HG03558 (cell line): ENCODE measurements at regions not wholly inside any gene's neighbourhood (a gene's known extent, or its start where the extent isn't known, plus 50 kb on each side); places are given as distances from the start of the nearest gene placed in this dataset.
"Not testable (repeated sequence)": the region's sequence is repeated elsewhere in the genome, so short reads cannot be mapped to it uniquely, and the experiment has no call there.

Source experiments
- ATAC-seq: cut with Tn5 transposase; IDR thresholded peaks from one replicate; pipeline ENCODE4 v1.9.1; 2021; ENCODE audit warnings: moderate number of reproducible peaks; ENCODE audit not compliant: unreplicated experiment; ENCODE audit errors: extremely low read depth

DNA sequence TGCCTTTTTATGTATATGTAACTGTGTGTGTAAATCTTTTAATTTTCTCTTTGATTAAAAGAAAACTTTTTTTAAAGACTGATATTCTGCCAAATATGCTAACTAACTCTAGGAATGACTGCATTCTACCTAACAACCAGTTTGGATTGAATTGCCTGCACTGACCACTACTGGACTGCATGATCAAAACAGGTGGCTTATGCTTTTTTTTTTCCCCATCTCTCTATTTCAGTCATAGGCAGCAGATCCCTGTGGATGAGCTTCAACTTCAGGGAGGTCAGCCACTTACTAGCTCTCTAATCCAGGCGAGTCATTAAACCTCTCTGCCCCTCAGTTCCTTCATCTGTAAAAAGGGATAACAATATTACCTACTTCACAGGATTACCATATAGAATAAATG, 138.6 kb upstream of the SERTAD2 start:
- ATAC-seq, result no peak

DNA sequence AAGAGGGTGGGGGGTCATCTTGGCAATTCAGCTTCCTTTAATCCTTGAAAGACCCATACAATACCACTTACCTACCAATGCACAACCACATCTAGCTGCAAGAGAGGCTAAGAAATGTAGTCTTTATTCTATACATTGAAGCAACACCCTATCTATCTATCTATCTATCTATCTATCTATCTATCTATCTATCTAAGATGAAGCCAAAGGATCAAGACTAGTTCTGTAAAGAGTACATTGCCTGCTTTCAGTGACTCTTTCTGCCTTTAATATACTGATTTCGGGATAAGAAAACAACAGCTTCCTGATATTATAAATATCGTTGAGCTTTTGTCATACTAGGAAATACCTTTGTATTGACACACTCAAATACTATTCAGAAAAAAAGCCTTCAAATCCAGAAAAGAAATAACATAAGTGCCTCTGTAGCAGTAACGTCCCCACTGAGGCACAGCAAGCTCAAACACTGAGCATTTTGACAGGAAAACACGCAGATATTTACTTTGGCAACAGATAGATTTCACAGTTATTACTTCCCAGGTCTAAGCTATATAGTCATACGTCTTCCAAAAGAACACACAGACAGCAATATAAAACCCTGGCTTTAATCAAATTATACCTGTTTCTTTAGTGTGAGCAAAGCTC, 139.4 kb upstream of the SERTAD2 start:
- ATAC-seq, result no peak

DNA sequence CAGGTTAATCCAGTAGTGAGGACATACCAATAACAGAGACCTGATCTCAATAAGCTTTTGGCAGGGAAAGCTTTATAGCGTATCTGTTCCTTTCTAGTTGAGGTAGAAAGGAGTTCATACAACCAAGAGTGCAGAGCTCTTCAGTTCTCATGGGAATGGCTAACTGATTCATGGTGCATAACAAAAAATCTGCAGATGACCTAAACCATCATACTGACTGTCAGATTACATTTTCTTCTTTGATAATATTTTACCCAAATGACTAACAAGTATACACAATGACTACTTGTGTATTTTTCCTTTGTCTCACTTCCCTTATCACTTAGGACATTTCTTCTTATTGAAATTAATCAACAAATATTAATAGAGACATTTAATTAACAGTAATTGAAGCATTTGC, 140.0 kb upstream of the SERTAD2 start:
- ATAC-seq, result peak; percentile 64

DNA sequence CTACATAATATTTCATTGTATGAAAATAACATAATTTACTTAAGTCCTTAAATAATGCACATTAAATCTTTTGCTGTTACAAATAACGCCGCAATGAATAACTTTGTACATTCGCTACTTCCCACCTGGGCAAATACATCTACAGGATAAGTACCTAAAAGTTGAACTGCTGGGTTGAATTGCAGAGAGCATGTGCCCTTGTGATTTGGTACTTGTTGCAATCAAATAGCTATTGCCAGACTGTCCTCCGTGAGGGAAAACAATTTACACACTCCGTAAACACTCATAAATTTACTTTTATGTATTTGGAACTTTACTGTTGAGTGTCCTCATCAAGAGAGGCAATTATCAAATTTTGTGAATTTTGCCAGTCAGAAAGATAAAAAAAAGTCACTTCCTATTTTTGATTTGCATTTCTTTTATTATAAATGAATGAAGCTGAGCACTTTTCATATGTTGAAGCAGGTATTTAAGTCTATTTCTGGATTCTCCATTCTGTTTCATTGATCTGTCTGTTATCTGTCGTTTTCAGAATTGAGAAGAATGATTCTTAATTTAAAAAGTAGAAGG, 140.8 kb upstream of the SERTAD2 start:
- no peak for ATAC-seq

DNA sequence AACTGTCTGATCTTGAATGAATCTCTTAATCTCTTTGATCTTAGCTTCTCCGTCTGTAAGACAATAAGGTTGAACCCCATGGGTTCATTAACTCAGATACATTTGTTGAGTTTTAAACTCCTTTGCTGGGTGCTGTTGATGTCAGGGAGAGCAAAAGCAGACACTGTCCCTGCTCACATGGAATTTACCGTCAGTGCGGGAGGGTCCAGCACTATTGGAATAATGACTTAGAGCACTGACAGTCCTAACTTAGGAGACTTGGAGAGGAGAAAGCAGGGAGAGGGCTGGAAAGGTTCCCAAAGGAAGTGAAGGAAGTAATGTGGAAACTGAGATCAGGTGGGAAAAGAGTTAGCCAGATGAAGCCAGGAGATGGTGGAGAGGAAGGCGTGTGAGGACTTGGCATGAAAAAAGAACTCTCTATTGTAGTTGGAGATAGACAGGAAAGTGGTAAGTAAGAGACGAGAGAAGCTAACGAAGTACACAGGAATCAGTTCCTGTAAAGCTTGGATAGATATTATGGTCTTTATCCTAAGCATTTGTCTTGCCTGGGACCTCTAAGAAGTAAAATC, 141.4 kb upstream of the SERTAD2 start:
- ATAC-seq, result no peak

DNA sequence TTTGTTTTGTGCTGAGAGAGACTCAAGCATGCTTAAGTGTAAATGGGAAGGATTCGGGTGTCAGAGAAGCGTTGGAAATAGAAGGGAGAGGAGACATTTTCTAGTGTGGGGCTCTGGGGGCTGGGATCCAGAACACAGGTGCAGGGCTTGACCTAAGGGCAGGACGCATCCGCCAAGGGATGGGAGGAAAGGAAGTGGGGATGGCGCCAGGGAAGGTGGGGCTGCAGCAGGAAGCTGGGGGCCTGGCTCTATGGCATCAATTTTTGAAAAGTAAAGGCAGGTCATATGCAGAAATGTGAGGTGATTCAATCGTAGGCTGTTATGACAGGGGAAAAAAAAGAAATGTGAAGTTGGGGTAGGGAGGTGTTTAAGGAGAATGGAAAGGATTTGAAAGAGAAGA, 143.2 kb upstream of the SERTAD2 start:
- no peak for ATAC-seq

DNA sequence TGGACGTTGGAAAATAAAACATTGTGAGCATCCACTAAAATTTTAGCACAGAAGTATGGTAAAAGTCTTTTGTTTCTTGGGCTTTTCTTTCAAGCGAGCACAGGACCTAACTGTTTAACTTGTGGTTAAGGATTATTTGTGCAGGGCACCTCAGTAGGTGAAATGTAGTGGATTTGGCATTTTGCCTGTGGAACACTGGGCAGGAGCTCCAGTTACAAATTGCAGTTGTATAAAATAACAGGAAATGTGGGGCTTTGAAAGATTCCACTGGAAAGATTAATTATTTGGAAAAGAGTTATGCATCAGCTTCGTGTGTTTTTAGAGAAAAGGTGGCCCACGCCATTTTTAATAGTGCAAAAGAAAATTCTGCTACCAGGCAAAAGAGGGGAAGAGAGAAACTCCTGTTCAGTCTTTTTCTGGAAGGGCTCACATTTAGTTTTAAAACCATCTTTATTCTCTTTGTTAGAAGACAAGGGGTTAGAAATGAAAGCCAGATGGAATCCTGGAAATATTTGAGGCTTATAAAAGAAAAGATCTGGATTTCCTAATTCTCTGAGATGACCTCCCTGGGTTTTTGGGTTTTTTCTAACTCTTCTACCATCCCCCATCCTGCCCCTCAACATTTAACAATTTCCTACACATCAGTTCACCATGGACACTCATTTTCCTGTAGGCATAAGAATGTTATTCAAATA, 144.3 kb upstream of the SERTAD2 start:
- ATAC-seq, result no peak

DNA sequence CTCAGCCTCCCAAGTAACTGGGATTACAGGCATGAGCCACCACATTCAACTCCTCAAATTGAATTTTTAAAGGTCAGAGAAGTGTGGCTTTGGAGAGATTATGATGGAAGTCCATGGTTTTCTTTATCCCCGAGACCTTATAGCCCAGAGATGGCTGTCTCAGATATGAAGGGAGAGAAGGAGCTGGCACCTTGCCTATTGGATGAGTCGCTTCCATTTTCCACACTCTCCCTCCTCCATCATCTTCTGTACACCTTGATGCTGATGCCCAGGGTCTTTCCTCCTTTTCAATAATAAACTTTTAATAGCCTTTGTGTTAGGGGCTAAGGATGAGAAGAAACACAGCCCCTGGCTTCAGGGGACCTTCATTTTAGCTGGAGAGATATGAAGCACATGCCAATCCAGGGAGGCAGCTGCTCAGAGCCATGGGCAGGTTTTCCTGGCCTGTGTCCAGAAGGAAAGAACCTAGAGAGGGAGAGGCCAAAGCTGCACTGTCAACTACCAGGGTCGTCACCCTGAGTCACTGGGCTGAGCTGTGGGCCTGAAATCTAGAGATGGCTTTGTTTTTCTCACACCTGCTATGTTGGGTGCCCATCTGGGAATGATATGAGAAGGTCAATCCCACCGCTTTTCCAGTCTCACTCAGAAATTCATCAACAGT, 146.0 kb upstream of the SERTAD2 start:
- ATAC-seq, result no peak

DNA sequence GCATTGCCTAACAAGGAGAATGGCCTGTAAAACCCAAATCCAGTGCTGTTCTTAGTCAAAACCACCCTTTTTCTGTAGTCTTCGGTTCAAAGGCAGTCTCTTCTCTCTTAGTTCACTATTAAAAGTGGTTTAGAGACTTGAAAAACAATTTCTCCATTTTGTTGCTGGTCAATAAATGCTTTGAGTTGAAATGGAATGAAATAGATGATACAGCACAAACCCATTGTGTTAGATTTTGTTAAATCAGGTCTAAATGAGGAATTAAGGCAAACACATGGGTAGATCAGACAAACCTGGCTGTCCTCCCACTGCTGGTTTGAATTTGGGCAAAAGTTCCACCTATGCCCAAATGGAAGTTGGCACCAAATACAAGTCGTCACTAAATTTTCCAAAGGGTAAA, 150.1 kb upstream of the SERTAD2 start:
- no peak for ATAC-seq

DNA sequence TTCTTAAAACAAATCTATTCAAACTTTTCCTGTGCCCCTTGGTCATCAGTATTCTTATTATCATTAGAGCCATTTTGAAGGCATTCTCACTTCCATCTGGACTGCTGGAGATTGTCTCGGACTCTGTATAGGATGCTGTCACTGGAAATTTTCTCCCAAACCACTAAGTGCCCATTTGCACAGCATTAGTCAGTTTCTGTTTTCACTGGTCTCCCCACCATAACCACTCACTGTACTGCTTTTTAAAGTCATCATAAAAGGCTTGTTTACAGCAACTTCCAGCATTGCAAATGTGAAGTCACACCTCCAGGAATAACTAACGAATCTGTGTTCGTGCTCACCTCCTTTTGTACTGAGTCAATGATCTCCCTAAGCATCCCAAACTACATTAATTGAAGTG, 150.9 kb upstream of the SERTAD2 start:
- ATAC-seq, result no peak

DNA sequence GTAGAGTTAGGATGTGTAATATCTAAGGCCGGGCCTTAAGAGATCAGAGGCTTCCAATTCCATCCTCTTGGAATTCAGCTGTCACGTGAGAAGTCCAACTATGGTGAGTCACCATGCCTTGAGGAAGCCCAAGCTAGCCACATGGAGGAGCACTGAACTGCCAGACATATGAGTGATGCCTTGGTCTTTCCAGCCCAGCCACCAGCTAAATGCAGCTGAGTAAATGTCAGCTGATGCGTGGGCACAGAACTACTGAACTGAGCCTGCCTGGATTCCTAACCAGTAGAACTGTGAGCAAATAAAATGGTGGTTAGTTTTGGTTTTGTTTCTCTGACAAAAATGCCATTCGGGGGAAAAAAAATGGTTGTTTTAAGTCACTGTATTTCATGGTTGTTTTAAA, 153.7 kb upstream of the SERTAD2 start:
- ATAC-seq, result no peak

DNA sequence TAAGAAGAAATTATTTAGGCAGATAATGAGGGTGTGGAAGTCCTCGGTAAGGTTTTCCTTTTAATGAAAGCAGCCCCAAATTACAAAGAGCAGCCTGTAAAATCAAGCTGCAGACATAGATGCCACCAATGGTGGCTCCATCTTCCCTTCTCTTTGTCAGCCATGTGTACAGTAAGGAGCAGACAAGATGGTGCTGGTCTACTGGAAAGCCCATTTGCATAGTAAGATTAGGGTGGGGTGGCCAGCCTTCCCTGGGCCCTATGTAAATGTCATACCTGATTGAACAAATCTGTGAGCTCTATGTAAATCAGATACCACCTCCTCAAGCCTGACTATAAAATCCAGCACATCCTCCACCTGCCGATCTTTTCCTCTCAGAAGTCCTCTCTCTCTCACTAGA, 154.4 kb upstream of the SERTAD2 start:
- ATAC-seq, result no peak

DNA sequence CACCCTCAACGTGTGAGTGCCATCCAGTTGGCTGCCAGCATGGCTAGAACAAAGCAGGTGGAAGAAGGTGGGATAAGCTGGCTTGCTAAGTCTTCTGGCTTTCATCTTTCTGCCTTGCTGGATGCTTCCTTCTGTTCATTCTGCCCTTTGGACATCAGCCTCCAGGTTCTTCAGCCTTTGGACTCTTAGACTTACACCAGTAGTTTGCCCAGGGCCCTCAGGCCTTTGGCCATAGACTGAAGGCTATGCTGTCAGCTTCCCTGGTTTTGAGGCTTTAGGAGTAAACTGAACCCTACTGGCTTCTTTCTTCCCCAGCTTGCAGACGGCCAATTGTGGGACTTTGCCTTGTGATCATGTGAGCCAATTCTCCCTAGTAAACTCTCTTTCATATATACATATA, 155.0 kb upstream of the SERTAD2 start:
- ATAC-seq, result no peak

DNA sequence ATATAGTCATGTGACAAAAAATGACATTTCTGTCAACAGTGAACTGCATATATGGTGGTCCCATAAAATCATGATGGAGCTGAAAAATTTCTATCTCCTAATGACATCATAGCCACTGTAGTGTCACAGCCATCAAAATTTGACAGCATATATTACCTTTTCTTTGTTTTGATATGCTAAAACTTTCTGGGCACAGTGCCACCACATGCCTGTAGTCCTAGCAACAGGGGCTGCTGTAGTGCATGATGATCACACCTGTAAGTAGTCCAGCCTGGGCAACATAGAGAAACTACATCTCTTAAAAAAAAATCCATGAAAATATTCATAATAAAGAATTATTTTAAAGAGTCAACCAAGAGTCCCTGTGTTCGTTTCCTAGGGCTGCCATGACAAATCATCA, 155.5 kb upstream of the SERTAD2 start:
- no peak for ATAC-seq

DNA sequence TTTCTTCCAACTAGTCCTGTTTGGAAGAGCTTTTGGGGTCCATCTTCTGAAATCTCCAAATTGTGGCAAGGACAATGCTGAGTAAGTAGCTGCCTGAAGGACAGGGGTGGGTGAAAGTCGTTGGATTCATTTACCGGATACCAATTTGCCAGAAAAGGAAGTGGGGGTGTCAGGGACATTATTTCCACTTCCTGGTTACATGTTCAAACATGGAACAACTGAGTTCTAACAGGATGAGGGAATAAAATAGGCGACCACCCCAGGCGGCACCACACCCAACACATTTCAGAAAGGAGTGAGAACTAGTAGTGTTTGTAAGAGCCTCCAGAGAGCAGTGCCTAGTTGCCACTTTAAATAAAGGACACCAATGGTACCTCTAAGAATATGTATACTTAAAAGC, 158.6 kb upstream of the SERTAD2 start:
- ATAC-seq, result no peak

DNA sequence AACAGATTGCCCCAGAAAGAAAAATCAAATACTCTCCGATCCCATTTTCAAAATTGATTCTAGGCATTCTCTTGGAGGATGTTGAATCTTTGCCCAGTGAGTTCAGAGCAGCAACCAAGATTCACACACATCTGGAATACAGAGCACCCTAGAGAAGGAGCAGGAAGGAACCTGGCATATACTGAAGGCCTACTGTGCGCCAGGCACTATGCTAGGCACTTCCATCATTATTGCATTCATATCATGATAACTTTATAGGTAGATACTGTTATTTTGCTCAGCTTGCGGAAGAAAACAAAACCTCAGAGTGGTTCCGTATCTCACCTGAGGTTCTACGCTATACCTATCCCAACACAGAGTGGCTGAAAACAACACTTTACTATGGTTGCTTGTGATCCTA, 160.3 kb upstream of the SERTAD2 start:
- ATAC-seq, result no peak

DNA sequence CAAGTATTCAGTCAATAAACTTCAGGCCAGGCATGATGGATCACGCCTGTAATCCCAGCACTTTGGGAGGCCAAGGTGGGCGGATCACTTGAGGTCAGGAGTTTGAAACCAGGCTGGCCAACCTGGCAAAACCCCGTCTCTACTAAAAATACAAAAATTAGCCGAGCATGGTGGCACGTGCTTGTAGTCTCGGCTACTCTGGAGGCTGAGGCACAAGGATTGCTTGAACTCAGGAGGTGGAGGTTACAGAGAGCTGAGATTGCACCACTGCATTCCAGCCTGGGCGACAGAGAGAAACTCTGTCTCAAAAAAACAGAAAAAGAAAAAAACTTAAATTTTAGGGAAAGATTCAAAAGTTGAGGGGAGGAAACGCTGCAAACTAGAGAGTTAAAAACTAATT, 162.8 kb upstream of the SERTAD2 start:
- not testable (repeated sequence) for ATAC-seq

DNA sequence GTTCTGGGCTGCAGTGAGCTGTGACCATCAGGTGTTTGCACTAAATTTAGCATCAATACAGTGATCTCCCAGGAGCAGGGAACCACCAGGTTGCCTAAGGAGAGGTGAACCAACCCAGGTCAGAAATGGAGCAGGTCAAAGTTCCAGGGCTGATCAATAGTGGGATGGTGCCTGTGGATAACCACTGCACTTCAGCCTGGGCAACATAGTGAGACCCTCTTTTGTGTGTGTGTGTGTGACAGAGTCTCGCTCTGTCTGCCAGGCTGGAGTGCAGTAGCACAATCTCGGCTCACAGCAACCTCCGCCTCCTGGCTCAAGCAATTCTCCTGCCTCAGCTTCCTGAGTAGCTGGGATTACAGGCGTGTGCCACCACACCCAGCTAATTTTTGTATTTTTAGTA, 163.7 kb upstream of the SERTAD2 start:
- no peak for ATAC-seq

DNA sequence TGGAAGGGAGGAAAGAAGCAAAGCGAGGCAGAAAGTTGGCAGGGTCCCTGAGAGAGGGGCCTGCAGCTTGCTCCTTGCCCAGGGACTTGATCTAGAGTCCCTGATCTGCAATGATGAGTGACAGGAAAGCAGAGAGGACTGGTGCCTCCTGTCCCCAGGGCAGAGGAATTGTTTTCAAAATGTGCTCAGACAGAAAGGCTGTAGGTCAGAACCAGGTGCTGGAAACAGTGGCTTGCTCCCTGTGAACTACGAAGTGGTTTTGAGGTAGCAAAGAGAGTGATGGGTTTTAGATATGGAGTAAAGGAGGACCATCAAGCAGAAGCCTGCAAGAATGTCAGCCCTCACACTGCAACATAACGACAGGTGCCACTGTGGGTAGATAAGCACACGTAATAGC, 164.9 kb upstream of the SERTAD2 start:
- no peak for ATAC-seq

DNA sequence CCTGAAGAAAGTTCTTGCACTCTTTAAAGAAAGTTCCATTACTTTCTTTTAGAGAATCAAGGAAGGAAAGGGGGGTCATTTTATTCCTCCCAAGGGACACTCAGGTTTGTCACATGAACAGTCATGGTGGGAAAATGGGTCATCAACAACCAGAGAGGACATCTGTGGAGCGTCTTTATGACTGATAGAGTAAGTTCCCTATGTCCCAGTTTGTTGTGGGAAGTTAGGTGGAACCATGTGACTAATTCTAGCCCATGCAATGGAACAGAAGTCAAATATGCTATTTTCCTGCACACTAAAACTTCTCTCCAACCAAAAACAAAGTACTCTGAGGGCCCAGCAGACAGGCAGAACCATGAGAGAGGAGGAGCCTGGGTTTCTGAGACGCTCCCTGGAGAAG, 165.6 kb upstream of the SERTAD2 start:
- no peak for ATAC-seq
